ENCODE measurements at regions not wholly inside any gene's neighbourhood (a gene's known extent, or its start where the extent isn't known, plus 50 kb on each side); places are given as distances from the start of the nearest gene placed in this dataset.
A peak's percentile ranks its signal among the peaks of the same experiment; 100 is the strongest.

GRCh38 chr7:54812756-54813322 lies 53.8 kb upstream of the SEC61G start:
- peak; percentile 58 for ATAC-seq (ENCODE audit: insufficient read depth, low FRiP score)
- 79 to 92% methylated on average over 4 of the region's 4 CpGs for WGBS, 2 donors
- H3K4me3 ChIP-seq, result no peak overlapping the region
- no peak for DNase-seq
- H3K36me3 ChIP-seq (ENCODE audit: control insufficient read depth in 4 of 4, insufficient read depth in 4 of 4, low read length in 4 of 4), result no peaks in the 10 kb centered on the region
- H3K9ac ChIP-seq (ENCODE audit: insufficient read depth in 1 of 2, low read length in 2 of 2), result no peak overlapping the region
- no peaks in the 10 kb centered on the region for H3K27me3 ChIP-seq (ENCODE audit: control insufficient read depth in 3 of 3, insufficient read depth in 3 of 3, low read length in 2 of 3)
- no peaks in the 10 kb centered on the region for H3K9me3 ChIP-seq (ENCODE audit: control insufficient read depth in 4 of 4, insufficient read depth in 3 of 4, low read length in 3 of 4)
- H3K27ac ChIP-seq (ENCODE audit: low read depth in 1 of 2, low read length in 1 of 2), result no peak overlapping the region
- peaks cover 0 to 47% (median 16%) of the 10 kb centered on the region in 5 donors for H3K4me1 ChIP-seq (ENCODE audit: control insufficient read depth in 5 of 5, insufficient read depth in 5 of 5, low read length in 5 of 5)
- TF ChIP-seq CTCF (IDR thresholded peaks at IDR 0.05; ENCODE audit: control extremely low read depth, extremely low read depth), result no peak

GRCh38 chr7:54813398-54813797 lies 54.4 kb upstream of the SEC61G start:
- WGBS, 2 donors, result 42 to 60% methylated on average over 6 of the region's 6 CpGs
- no peaks in the 10 kb centered on the region for H3K9me3 ChIP-seq (ENCODE audit: control insufficient read depth in 4 of 4, insufficient read depth in 3 of 4, low read length in 3 of 4)
- H3K4me3 ChIP-seq, result no peak overlapping the region
- H3K27me3 ChIP-seq (ENCODE audit: control insufficient read depth in 3 of 3, insufficient read depth in 3 of 3, low read length in 2 of 3), result no peaks in the 10 kb centered on the region
- no peak for ATAC-seq (ENCODE audit: insufficient read depth, low FRiP score)
- peaks cover 0 to 47% (median 16%) of the 10 kb centered on the region in 5 donors for H3K4me1 ChIP-seq (ENCODE audit: control insufficient read depth in 5 of 5, insufficient read depth in 5 of 5, low read length in 5 of 5)
- H3K9ac ChIP-seq (ENCODE audit: insufficient read depth in 1 of 2, low read length in 2 of 2), result no peak overlapping the region
- H3K36me3 ChIP-seq (ENCODE audit: control insufficient read depth in 4 of 4, insufficient read depth in 4 of 4, low read length in 4 of 4), result no peaks in the 10 kb centered on the region
- TF ChIP-seq CTCF (IDR thresholded peaks at IDR 0.05; ENCODE audit: control extremely low read depth, extremely low read depth), result no peak
- no peak for DNase-seq
- no peak overlapping the region for H3K27ac ChIP-seq (ENCODE audit: low read depth in 1 of 2, low read length in 1 of 2)

- no peaks in the 10 kb centered on the region for H3K36me3 ChIP-seq (ENCODE audit: control insufficient read depth in 4 of 4, insufficient read depth in 4 of 4, low read length in 4 of 4)
- no peak overlapping the region for H3K9ac ChIP-seq (ENCODE audit: insufficient read depth in 1 of 2, low read length in 2 of 2)
- H3K4me1 ChIP-seq (ENCODE audit: control insufficient read depth in 5 of 5, insufficient read depth in 5 of 5, low read length in 5 of 5), result peaks cover 0 to 46% (median 16%) of the 10 kb centered on the region in 5 donors
- WGBS, 2 donors, result 47 to 59% methylated on average over 5 of the region's 5 CpGs
- no peak overlapping the region for H3K4me3 ChIP-seq
- TF ChIP-seq CTCF (IDR thresholded peaks at IDR 0.05; ENCODE audit: control extremely low read depth, extremely low read depth), result no peak
- no peaks in the 10 kb centered on the region for H3K27me3 ChIP-seq (ENCODE audit: control insufficient read depth in 3 of 3, insufficient read depth in 3 of 3, low read length in 2 of 3)
- no peaks in the 10 kb centered on the region for H3K9me3 ChIP-seq (ENCODE audit: control insufficient read depth in 4 of 4, insufficient read depth in 3 of 4, low read length in 3 of 4)
- ATAC-seq (ENCODE audit: insufficient read depth, low FRiP score) (no peak), DNase-seq (peak in 2 of 3 donors; percentile 25 to 66)
- H3K27ac ChIP-seq (ENCODE audit: low read depth in 1 of 2, low read length in 1 of 2), result no peak overlapping the region
Measured at GRCh38 chr7:54814401-54814800, 55.4 kb upstream of the SEC61G start.

GRCh38 chr7:54817152-54817551 lies 58.1 kb upstream of the SEC61G start:
- ATAC-seq (ENCODE audit: insufficient read depth, low FRiP score) (no peak), DNase-seq (no peak)
- Histone ChIP-seq H3K9me3 (ENCODE audit: control insufficient read depth in 4 of 4, insufficient read depth in 3 of 4, low read length in 3 of 4) (no peaks in the 10 kb centered on the region), H3K27me3 (ENCODE audit: control insufficient read depth in 3 of 3, insufficient read depth in 3 of 3, low read length in 2 of 3) (no peaks in the 10 kb centered on the region), H3K4me3 (no peak overlapping the region), H3K36me3 (ENCODE audit: control insufficient read depth in 4 of 4, insufficient read depth in 4 of 4, low read length in 4 of 4) (no peaks in the 10 kb centered on the region), H3K4me1 (ENCODE audit: control insufficient read depth in 5 of 5, insufficient read depth in 5 of 5, low read length in 5 of 5) (peaks cover 0 to 19% (median 6%) of the 10 kb centered on the region in 5 donors), H3K27ac (ENCODE audit: low read depth in 1 of 2, low read length in 1 of 2) (no peak overlapping the region), H3K9ac (ENCODE audit: insufficient read depth in 1 of 2, low read length in 2 of 2) (no peak overlapping the region)
- 48 to 58% methylated on average over 5 of the region's 5 CpGs for WGBS, 2 donors
- no peak for TF ChIP-seq CTCF (IDR thresholded peaks at IDR 0.05; ENCODE audit: control extremely low read depth, extremely low read depth)

Data from lung (tissue), 11 donors.